Mesothelial cell of epicardium (in vitro differentiated cells): ENCODE measurements at regions not wholly inside any gene's neighbourhood (a gene's known extent, or its start where the extent isn't known, plus 50 kb on each side); places are given as distances from the start of the nearest gene placed in this dataset.

ENCODE experiments used
- DNase-seq, 2 experiments: peaks; one replicate each; pipeline ENCODE4 v3.0.0; 2021; ENCODE audit warnings: low spot score in 2 of 2; ENCODE audit not compliant: unreplicated experiment in 2 of 2
- H3K27ac Mint-ChIP-seq: 2 replicates; pipeline ENCODE4 v1.8.0; 2021; ENCODE audit warnings: mixed read lengths
- H3K27me3 Mint-ChIP-seq: 2 replicates; pipeline ENCODE4 v1.8.0; 2021; ENCODE audit warnings: low read depth, mixed read lengths
- H3K36me3 Mint-ChIP-seq: 2 replicates; pipeline ENCODE4 v1.8.0; 2021; ENCODE audit warnings: mixed read lengths
- H3K4me1 Mint-ChIP-seq: 2 replicates; pipeline ENCODE4 v1.8.0; 2021; ENCODE audit warnings: mixed read lengths
- H3K4me3 Mint-ChIP-seq: 2 replicates; pipeline ENCODE4 v1.8.0; 2021; ENCODE audit warnings: mild to moderate bottlenecking, moderate library complexity, mixed read lengths
- H3K9me3 Mint-ChIP-seq: 2 replicates; pipeline ENCODE4 v1.8.0; 2021; ENCODE audit warnings: mixed read lengths
- TF ChIP-seq, protein P1 (sequence below): fragments of 200-600 bp; sonication (generic); IDR thresholded peaks from one replicate; pipeline ENCODE4 v1.5.0; 2021; ENCODE audit warnings: antibody characterized with exemption; ENCODE audit not compliant: unreplicated experiment

- Mint-ChIP-seq H3K4me1 (no peaks in the 10 kb centered on the region), H3K9me3 (peaks cover 9% of the 10 kb centered on the region), H3K4me3 (no peak overlapping the region), H3K36me3 (no peaks in the 10 kb centered on the region), H3K27ac (no peak overlapping the region), H3K27me3 (no peaks in the 10 kb centered on the region)
- DNase-seq = no peak
- TF ChIP-seq, protein P1, sequence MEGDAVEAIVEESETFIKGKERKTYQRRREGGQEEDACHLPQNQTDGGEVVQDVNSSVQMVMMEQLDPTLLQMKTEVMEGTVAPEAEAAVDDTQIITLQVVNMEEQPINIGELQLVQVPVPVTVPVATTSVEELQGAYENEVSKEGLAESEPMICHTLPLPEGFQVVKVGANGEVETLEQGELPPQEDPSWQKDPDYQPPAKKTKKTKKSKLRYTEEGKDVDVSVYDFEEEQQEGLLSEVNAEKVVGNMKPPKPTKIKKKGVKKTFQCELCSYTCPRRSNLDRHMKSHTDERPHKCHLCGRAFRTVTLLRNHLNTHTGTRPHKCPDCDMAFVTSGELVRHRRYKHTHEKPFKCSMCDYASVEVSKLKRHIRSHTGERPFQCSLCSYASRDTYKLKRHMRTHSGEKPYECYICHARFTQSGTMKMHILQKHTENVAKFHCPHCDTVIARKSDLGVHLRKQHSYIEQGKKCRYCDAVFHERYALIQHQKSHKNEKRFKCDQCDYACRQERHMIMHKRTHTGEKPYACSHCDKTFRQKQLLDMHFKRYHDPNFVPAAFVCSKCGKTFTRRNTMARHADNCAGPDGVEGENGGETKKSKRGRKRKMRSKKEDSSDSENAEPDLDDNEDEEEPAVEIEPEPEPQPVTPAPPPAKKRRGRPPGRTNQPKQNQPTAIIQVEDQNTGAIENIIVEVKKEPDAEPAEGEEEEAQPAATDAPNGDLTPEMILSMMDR = no peak
These were observed 69.1 kb upstream of the CTLA4 start for GRCh38 chr2:203798296-203799087.

DNA sequence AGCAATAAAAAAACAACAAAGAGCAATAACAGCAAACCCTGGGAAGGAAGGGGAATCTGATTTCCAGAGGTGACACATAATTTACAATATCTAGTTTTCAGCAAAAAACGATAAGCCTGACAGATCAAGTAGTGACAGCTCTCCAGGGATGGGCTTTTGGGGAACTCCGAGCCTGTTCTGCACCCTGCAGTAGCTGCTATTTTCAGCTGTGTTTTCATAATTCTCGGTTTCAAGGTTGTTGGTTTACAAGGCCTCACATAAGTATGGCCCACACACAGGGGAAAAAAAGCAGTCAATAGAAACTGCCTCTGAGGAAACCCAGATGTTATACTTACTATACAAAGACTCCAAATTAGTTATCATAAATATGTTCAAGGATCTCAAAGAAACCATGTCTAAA lies 67.7 kb upstream of the CTLA4 start:
- TF ChIP-seq, protein P1 = no peak
- peaks cover 16% of the 10 kb centered on the region for H3K9me3 Mint-ChIP-seq
- no peaks in the 10 kb centered on the region for H3K27me3 Mint-ChIP-seq
- no peak for DNase-seq
- H3K27ac Mint-ChIP-seq = no peak overlapping the region
- no peak overlapping the region for H3K4me3 Mint-ChIP-seq
- peaks cover 4% of the 10 kb centered on the region for H3K36me3 Mint-ChIP-seq
- no peaks in the 10 kb centered on the region for H3K4me1 Mint-ChIP-seq

DNA sequence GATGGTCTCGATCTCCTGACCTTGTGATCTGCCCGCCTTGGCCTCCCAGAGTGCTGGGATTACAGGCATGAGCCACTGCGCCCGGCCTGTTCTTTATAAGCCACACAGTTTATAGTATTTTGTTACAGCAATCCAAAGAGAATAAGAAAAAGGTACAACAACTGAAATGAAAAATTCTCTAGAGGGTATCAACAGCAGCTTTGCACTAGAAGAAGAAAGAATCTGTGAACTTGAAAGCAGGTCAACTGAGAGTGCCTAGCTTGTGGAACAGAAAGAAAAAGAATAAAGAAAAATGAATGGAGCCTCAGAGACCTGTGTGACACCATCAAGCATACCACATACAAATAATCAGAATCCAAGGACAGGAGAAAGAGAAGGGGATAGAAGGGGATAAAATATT lies 66.8 kb upstream of the CTLA4 start:
- H3K4me1 Mint-ChIP-seq = no peaks in the 10 kb centered on the region
- peaks cover 19% of the 10 kb centered on the region for H3K9me3 Mint-ChIP-seq
- DNase-seq = no peak
- H3K4me3 Mint-ChIP-seq = no peak overlapping the region
- peaks cover 7% of the 10 kb centered on the region for H3K36me3 Mint-ChIP-seq
- H3K27ac Mint-ChIP-seq = no peak overlapping the region
- TF ChIP-seq, protein P1 = no peak
- H3K27me3 Mint-ChIP-seq = no peaks in the 10 kb centered on the region

GRCh38 chr2:203802342-203803052 lies 65.1 kb upstream of the CTLA4 start:
- Mint-ChIP-seq H3K9me3 (peaks cover 29% of the 10 kb centered on the region), H3K27ac (no peak overlapping the region), H3K27me3 (no peaks in the 10 kb centered on the region), H3K36me3 (peaks cover 8% of the 10 kb centered on the region), H3K4me1 (no peaks in the 10 kb centered on the region), H3K4me3 (no peak overlapping the region)
- TF ChIP-seq, protein P1 = no peak
- DNase-seq = no peak

- TF ChIP-seq, protein P1 = no peak
- H3K36me3 Mint-ChIP-seq = peaks cover 8% of the 10 kb centered on the region
- DNase-seq = no peak
- H3K27ac Mint-ChIP-seq = no peak overlapping the region
- H3K27me3 Mint-ChIP-seq = no peaks in the 10 kb centered on the region
- H3K9me3 Mint-ChIP-seq = peaks cover 29% of the 10 kb centered on the region
- no peak overlapping the region for H3K4me3 Mint-ChIP-seq
- peaks cover 4% of the 10 kb centered on the region for H3K4me1 Mint-ChIP-seq
These were observed 64.5 kb upstream of the CTLA4 start for GRCh38 chr2:203803053-203803429.
